ENCODE measurements at regions not wholly inside any gene's neighbourhood (a gene's known extent, or its start where the extent isn't known, plus 50 kb on each side); places are given as distances from the start of the nearest gene placed in this dataset.

- DNase-seq (ENCODE audit: extremely low read depth in 1 of 2, low read depth in 1 of 2), result no peak
These were observed 89.7 kb upstream of the ZNF507 start for GRCh38 chr19:32255536-32256295.

GRCh38 chr19:32256341-32256975 is 89.0 kb upstream of the ZNF507 start:
- no peak for DNase-seq (ENCODE audit: extremely low read depth in 1 of 2, low read depth in 1 of 2)

GRCh38 chr19:32257326-32258073 is 87.9 kb upstream of the ZNF507 start:
- DNase-seq (ENCODE audit: extremely low read depth in 1 of 2, low read depth in 1 of 2), result no peak

- no peak for DNase-seq (ENCODE audit: extremely low read depth in 1 of 2, low read depth in 1 of 2)
These were observed 87.2 kb upstream of the ZNF507 start for GRCh38 chr19:32258167-32258566.

DNA sequence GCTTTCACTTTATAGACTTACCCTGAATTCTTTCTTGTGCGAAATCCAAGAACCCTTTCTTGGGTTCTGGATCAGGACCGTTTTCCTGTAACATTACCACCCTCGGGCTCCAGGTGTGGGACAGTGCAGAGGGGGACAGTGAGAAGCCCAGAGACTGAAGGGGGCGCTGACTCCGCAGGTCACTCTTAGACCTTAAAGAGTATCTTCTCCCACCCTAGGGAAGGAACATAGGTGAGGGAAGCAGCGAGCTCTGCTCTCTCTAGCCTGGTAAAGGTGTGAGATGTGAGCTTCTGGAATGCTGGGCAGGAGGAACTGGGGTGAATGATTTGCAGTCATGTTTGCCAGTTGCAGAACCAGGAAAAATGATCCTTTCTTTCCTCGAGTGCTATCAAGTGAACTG is 80.8 kb upstream of the ZNF507 start:
- no peak for DNase-seq (ENCODE audit: extremely low read depth in 1 of 2, low read depth in 1 of 2)

GRCh38 chr19:32265995-32266394 is 79.4 kb upstream of the ZNF507 start:
- no peak for DNase-seq (ENCODE audit: extremely low read depth in 1 of 2, low read depth in 1 of 2)

DNA sequence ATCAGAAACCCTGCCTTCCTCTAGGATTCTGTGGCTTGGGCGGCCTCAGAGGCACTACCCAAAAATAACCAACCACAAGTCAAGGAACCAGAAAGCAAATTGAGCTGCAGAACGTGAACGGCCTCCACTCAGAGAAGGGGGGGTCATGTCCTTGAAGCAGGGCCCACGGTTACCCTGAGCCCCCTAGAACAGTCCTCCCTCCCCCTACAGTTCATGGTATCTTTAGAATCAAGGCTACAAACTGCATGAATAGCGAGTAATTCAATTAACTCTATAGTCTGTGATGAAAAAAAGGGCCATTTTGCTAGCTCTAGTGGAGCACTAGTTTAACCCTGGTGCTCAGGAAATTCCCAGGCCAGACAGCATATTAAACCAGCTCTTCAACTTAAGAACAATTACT is 79.0 kb upstream of the ZNF507 start:
- no peak for DNase-seq (ENCODE audit: extremely low read depth in 1 of 2, low read depth in 1 of 2)

GRCh38 chr19:32268381-32268780 is 77.0 kb upstream of the ZNF507 start:
- no peak for DNase-seq (ENCODE audit: extremely low read depth in 1 of 2, low read depth in 1 of 2)

DNA sequence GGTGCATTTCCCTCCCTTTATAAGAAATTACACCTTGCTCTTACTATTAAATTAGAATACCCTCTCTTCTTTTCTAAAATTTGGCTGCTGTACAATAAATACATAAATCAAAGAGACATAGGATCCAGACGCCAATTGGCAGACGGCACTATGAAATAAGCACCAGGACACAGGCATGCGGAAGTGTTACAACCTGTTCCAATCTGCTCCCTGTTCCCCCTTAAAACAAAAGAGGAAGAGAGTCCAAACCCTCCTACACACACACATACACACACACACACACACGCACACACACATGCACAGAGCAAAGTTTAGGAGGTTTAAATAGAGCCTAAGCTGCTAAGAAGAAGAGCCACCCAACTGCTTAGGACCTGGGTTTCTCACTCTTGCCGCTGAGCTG is 75.6 kb upstream of the ZNF507 start:
- DNase-seq (ENCODE audit: extremely low read depth in 1 of 2, low read depth in 1 of 2), result no peak

DNA sequence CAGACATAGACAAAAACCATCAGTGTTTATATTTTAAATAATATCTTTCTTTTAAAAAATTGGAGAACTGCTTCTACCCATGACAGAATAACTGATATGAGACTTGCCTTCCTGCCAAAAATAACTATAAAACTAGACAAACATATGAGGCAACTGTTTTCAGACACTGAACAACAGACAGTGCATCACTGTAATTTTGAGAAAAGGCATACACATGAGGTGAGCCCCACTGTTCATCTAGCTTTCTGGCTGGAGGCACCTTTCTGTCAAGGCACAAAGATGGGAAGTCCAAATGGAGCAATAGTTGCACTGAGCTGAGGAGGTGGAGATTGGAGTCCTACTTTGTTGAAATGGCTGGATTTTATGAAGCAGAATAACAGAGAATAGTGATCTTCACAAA is 71.9 kb upstream of the ZNF507 start:
- DNase-seq (ENCODE audit: extremely low read depth in 1 of 2, low read depth in 1 of 2), result no peak

DNA sequence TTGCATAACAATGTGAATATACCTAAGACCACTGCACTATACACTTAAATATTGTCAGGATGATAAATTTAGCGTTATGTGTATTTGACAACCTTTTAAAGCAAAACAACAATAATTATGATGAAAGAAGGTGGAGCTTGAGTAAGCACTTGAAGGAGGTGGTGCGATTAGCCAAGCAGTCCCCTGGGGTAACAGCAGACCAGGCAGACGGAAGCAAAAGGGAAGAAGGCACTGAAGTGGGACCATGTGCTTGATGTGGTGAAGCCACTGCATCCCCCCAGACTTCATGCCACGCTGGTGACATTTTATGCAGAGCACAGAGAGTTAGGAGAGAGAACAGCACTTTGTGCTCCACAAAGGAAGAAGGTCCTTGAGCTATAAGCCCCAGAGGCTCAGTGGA is 58.3 kb upstream of the ZNF507 start:
- no peak for DNase-seq (ENCODE audit: extremely low read depth in 1 of 2, low read depth in 1 of 2)

GRCh38 chr19:32287811-32288227 is 57.6 kb upstream of the ZNF507 start:
- no peak for DNase-seq (ENCODE audit: extremely low read depth in 1 of 2, low read depth in 1 of 2)

- DNase-seq (ENCODE audit: extremely low read depth in 1 of 2, low read depth in 1 of 2), result no peak
These were observed 55.7 kb upstream of the ZNF507 start for GRCh38 chr19:32289566-32290210.

DNA sequence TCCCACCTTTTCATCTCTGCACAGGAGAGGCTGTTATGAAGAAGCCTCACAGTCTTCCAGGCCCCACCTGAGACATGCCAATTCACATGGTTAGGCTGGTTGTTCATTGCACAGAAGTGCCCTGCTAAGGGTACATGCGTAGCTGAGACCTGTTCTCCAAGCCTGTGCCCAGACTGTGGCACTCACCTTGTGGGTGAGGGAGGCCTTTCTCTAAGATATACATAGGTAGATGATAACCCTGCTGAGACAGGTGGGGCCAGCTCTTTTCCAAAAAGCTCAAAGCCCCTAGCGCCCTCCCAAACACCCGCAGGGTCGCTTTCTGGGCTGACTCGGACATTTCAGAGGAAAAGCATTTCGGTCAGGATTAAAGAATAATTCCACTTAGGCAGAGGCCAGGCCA is 53.5 kb upstream of the ZNF507 start:
- no peak for DNase-seq (ENCODE audit: extremely low read depth in 1 of 2, low read depth in 1 of 2)

DNA sequence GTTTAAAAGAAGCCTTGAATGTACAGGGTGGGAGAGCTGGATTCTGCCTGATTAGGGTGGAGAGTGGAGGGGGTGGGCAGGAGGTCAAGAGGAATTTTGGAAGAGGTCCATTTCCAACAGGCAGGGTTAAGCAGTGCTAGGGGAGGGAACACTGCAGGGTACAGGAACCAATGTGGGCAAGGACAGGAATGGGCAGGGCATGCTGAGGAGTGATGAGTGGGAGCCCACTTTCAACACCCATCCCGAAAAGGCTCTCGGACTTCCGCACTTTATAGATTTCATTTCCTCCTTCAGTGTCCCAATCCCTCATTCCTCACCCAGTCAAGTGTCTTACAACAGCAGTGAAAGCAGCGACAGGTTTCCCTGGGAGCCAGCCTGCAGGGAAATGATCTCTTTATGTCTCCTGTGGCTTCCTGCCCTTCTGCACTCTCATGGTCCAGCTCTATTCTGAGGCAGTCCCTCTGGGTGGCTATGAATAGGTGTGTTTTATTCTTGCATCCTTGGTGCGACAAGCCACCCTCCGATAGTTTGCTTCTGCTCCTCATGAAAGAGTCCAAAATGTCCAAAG is 50.5 kb upstream of the ZNF507 start:
- no peak for DNase-seq (ENCODE audit: extremely low read depth in 1 of 2, low read depth in 1 of 2)

Measured in activated CD8-positive, alpha-beta memory T cell treated with anti-CD3 and anti-CD28 coated beads for 1 hour (primary cell).